Stomach (tissue), 8 donors: ENCODE measurements at regions not wholly inside any gene's neighbourhood (a gene's known extent, or its start where the extent isn't known, plus 50 kb on each side); places are given as distances from the start of the nearest gene placed in this dataset.

Experiments used
- DNase-seq, 2 donors: peaks; one replicate each; pipeline versions ENCODE4 v3.0.0 to v3.0.0-alpha.2; 2013 to 2019
- H3K27ac ChIP-seq, 5 donors: fragments of 200-600 bp in 4 of 5; sonication (generic) in 4 of 5; one replicate each; pipeline ENCODE4 v1.5.1; 2013 to 2019; ENCODE audit warnings: mild to moderate bottlenecking in 1 of 5, moderate library complexity in 1 of 5
- H3K27me3 ChIP-seq, 3 donors: fragments of 200-600 bp; sonication (generic); one replicate each; pipeline ENCODE4 v1.5.1; 2017 to 2019; ENCODE audit warnings: mixed run types in 1 of 3
- H3K36me3 ChIP-seq, 4 donors: fragments of 200-600 bp; sonication (generic); 1 replicate in 3 of 4; 2 replicates in 1 of 4; pipeline ENCODE4 v1.5.1; 2016 to 2019
- H3K4me1 ChIP-seq, 4 donors: fragments of 200-600 bp; sonication (generic); one replicate each; pipeline ENCODE4 v1.5.1; 2016 to 2019
- H3K4me3 ChIP-seq, 4 donors: fragments of 200-600 bp; sonication (generic) in 3 of 4; one replicate each; pipeline ENCODE4 v1.5.1; 2016 to 2019; ENCODE audit warnings: mild to moderate bottlenecking in 1 of 4
- H3K9me3 ChIP-seq, 4 donors: fragments of 200-600 bp; sonication (generic); one replicate each; pipeline ENCODE4 v1.5.1; 2016 to 2019
- CTCF ChIP-seq, 7 experiments: fragments of 450-650 bp in 4 of 7; fragments of 200-600 bp in 3 of 7; sonication (generic) in 3 of 7; IDR thresholded peaks; one replicate each; pipeline ENCODE4 v1.5.1; 2016 to 2019; ENCODE audit warnings: antibody characterized with exemption in 7 of 7, control low read depth in 2 of 7, mild to moderate bottlenecking in 1 of 7
- EP300 ChIP-seq: sonication (generic); formaldehyde crosslinking; IDR thresholded peaks from one replicate; pipeline ENCODE4 v1.6.1; 2017; ENCODE audit warnings: antibody characterized with exemption
- POLR2A ChIP-seq, 4 donors: fragments of 450-650 bp; IDR thresholded peaks; one replicate each; pipeline ENCODE4 v1.6.1; 2016; ENCODE audit warnings: antibody characterized with exemption in 4 of 4, control low read depth in 2 of 4, mild to moderate bottlenecking in 1 of 4, moderate library complexity in 1 of 4
- POLR2AphosphoS5 ChIP-seq, 3 donors: sonication (generic); formaldehyde crosslinking; IDR thresholded peaks; one replicate each; pipeline ENCODE4 v1.6.1; 2016; ENCODE audit warnings: antibody characterized with exemption in 3 of 3
- WGBS, 5 donors: extraction: QIAGEN DNeasy Blood & Tissue Kit in 3 of 5; methylation state at CpG; one replicate each; pipeline versions ENCODE4 v1.1.5 to v1.1.7; 2013 to 2018; 5-methylcytosine and 5-hydroxymethylcytosine counted together
- intact Hi-C: fragments of 100-400 bp; cut with DNase I; formaldehyde crosslinking; loops from one replicate; pipeline ENCODE4 v1.15.1; 2023; ENCODE audit warnings: low total_unique reads
- donor health status: healthy with polysubstance abuse.
- donor health status: Bipolar disorder and iron deficiency.
- donor health status: healthy.

GRCh38 chr1:90384193-90384592 lies 332.9 kb downstream of the BARHL2 start:
- Histone ChIP-seq H3K36me3 (no peaks in the 10 kb centered on the region), H3K9me3 (no peaks in the 10 kb centered on the region), H3K4me3 (no peak overlapping the region), H3K27me3 (no peaks in the 10 kb centered on the region), H3K4me1 (peaks cover 0 to 7% (median 0%) of the 10 kb centered on the region in 4 donors), H3K27ac (no peak overlapping the region)
- TF ChIP-seq EP300, result no peak
- TF ChIP-seq POLR2AphosphoS5 (IDR thresholded peaks at IDR 0.05), result no peak
- TF ChIP-seq POLR2A (IDR thresholded peaks at IDR 0.05), result no peak
- TF ChIP-seq CTCF (IDR thresholded peaks at IDR 0.05), result no peak
- DNase-seq, result no peak
- WGBS, 5 donors, result 67 to 91% (median 83%) methylated on average over 6 of the region's 6 CpGs
- intact Hi-C loops, result no loop called here

GRCh38 chr1:90382161-90382560 lies 334.9 kb downstream of the BARHL2 start:
- Histone ChIP-seq H3K27me3 (no peaks in the 10 kb centered on the region), H3K9me3 (no peaks in the 10 kb centered on the region), H3K27ac (no peak overlapping the region), H3K4me1 (peaks cover 0 to 7% (median 0%) of the 10 kb centered on the region in 4 donors), H3K36me3 (no peaks in the 10 kb centered on the region), H3K4me3 (no peak overlapping the region)
- intact Hi-C loops, result no loop called here
- no peak for DNase-seq
- WGBS, 5 donors, result 62 to 72% (median 66%) methylated on average over 4 of the region's 4 CpGs
- TF ChIP-seq EP300 (no peak), POLR2AphosphoS5 (IDR thresholded peaks at IDR 0.05) (no peak), POLR2A (IDR thresholded peaks at IDR 0.05) (no peak), CTCF (IDR thresholded peaks at IDR 0.05) (no peak)

GRCh38 chr1:90381598-90381997 lies 335.5 kb downstream of the BARHL2 start:
- 29 to 52% (median 40%) methylated on average over 4 of the region's 4 CpGs for WGBS, 5 donors

DNA sequence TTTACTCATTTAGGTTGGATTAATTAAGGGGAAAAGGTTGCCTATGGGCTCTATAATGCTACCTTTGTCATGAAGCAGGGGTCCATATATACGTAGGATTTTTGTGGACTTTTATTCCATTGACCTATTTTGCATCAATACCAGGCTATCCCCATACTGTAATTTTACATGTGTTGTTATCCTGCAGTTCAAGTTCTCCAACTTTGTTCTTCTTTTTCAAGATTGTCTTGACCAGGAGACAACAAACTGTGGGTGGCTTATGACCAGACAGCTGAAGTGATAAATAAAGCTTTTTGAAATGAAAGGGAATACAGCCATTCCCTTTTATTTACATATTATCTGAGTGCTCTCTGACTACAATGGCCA lies 345.7 kb downstream of the BARHL2 start:
- Histone ChIP-seq H3K27ac (no peak overlapping the region), H3K9me3 (no peaks in the 10 kb centered on the region), H3K4me3 (no peak overlapping the region), H3K4me1 (no peaks in the 10 kb centered on the region), H3K27me3 (no peaks in the 10 kb centered on the region), H3K36me3 (no peaks in the 10 kb centered on the region)
- intact Hi-C loops, result no loop called here
- TF ChIP-seq POLR2AphosphoS5 (IDR thresholded peaks at IDR 0.05), result no peak
- no peak for TF ChIP-seq POLR2A (IDR thresholded peaks at IDR 0.05)
- TF ChIP-seq EP300, result no peak
- no peak for TF ChIP-seq CTCF (IDR thresholded peaks at IDR 0.05)
- 66 to 84% (median 73%) methylated on average over 1 of the region's 1 CpG for WGBS, 5 donors
- DNase-seq, result no peak

More at GRCh38 chr1:90381598-90381997, 335.5 kb downstream of the BARHL2 start:
- H3K27ac ChIP-seq, result no peak overlapping the region
- TF ChIP-seq EP300, result no peak
- peak in 2 of 3 donors; percentile 52 to 70 for TF ChIP-seq POLR2AphosphoS5 (IDR thresholded peaks at IDR 0.05)
- no peak for TF ChIP-seq POLR2A (IDR thresholded peaks at IDR 0.05)
- no peak for TF ChIP-seq CTCF (IDR thresholded peaks at IDR 0.05)
- H3K27me3 ChIP-seq, result no peaks in the 10 kb centered on the region
- peaks cover 0 to 7% (median 0%) of the 10 kb centered on the region in 4 donors for H3K4me1 ChIP-seq
- no peaks in the 10 kb centered on the region for H3K36me3 ChIP-seq
- intact Hi-C loops, result no loop called here
- no peak overlapping the region for H3K4me3 ChIP-seq
- no peaks in the 10 kb centered on the region for H3K9me3 ChIP-seq
- DNase-seq, result peak in 1 of 2 donors; percentile 42
